T47D (cell line): ENCODE measurements at regions not wholly inside any gene's neighbourhood (a gene's known extent, or its start where the extent isn't known, plus 50 kb on each side); places are given as distances from the start of the nearest gene placed in this dataset.
"Not testable (repeated sequence)": the region's sequence is repeated elsewhere in the genome, so short reads cannot be mapped to it uniquely, and the experiment has no call there.

ENCODE experiments used
- DNase-seq, 2 experiments: peaks; one replicate each; pipeline versions ENCODE4 v3.0.0 to v3.0.0-alpha.2; 2011 to 2012; ENCODE audit warnings: low read depth in 1 of 2, low spot score in 1 of 2
- JUND ChIP-seq: IDR thresholded peaks from 2 replicates; pipeline ENCODE4 v1.6.1; 2012; ENCODE audit warnings: low read depth
- in situ Hi-C: cut with HindIII; loops from 2 replicates; pipeline ENCODE4 v1.10.0; 2016; ENCODE audit warnings: low sequenced_read_pairs, low pct_unique_long_range_greater_than_20kb

DNA sequence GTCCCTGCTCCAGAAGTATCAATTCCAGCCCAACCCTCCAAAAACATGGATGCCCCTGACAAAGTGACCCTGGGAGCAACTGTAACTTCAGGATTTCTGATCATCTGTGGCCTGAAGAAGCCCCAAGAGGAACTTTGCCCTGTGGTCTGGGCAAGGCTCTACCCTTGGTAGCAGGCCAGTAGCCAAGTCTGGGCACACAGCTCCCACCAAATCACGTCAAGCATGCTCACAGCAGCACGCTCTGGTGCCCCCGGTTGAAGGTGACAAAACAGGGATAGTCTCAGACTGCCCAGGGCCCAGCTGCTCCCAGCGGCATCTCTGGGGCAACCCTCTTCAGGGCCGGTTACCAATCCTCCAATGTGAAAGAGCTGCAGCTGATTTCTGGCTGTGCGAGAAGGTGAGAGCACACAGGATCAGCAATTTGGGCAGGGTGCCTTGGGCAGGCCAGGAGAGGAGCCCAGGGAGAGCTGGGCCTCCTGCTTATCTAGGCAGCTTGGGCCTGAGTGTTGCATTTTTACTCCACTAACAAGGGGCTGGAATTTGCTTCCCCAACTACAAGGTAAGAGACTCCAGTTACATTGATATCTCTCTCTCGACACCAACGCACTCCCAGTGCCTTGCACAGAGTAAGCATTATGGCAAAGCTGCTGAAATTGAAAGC, 418.1 kb downstream of the BCOR start:
- in situ Hi-C loops, result no loop called here
- no peak for TF ChIP-seq JUND
- DNase-seq, result no peak

DNA sequence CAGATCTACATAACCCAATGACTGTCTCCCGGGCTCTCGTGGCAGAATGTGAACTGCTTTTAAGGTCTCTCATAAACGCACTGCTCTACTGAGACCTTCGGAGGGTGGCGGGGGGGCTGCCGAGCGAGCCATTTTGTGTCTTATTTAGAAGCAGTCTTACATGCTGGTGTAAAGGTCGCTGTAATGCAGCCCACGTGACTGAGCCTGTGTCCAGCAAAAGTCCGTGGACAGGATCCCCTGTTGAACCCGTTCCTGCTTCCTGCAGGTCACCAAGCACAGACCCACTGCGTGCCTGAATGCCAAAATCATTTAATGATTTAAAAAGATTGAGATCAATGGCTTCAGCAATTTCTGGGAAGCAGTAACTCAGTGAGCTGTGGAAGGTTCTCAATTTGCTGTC, 415.9 kb downstream of the BCOR start:
- in situ Hi-C loops, result no loop called here
- TF ChIP-seq JUND, result no peak
- no peak for DNase-seq

DNA sequence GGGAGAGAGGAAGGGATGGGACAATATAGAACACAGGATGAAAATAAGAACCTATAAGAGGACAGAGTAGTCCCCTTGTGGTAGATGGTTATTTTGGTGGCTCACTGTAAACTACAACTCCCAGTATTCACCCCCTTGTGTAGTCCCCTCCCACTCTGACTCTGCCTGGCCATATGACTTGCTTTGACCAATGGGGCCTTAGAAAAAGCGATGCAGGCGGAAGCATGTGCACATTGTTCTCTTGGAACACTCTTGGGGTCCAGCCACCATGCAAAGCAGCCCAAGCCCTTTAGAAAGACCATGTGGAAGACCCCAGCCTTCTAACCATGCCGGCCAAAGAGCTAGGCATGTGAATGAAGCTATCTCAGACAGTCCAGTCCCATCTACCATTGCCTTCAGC, 415.0 kb downstream of the BCOR start:
- DNase-seq, result peak in 1 of 2 experiments; percentile 63
- in situ Hi-C loops, result no loop called here
- no peak for TF ChIP-seq JUND

DNA sequence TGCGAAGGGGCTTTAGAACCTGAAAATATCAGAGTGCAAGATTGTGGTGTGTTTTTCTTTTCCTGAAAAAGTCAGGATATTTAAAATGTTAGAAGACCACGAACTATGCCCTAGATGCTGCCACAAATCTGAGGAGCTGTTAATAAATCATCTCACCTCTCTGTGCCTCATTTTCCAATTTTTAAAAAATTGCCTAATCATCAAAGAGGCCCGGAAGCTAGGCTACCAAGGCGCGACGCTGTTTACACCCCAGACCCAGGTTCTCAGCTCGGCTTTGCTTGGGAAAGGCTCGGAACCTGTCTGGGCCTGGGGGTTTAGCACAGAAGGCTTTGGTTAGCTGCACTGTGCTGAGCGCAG, 409.6 kb downstream of the BCOR start:
- in situ Hi-C loops, result no loop called here
- no peak for DNase-seq
- no peak for TF ChIP-seq JUND

DNA sequence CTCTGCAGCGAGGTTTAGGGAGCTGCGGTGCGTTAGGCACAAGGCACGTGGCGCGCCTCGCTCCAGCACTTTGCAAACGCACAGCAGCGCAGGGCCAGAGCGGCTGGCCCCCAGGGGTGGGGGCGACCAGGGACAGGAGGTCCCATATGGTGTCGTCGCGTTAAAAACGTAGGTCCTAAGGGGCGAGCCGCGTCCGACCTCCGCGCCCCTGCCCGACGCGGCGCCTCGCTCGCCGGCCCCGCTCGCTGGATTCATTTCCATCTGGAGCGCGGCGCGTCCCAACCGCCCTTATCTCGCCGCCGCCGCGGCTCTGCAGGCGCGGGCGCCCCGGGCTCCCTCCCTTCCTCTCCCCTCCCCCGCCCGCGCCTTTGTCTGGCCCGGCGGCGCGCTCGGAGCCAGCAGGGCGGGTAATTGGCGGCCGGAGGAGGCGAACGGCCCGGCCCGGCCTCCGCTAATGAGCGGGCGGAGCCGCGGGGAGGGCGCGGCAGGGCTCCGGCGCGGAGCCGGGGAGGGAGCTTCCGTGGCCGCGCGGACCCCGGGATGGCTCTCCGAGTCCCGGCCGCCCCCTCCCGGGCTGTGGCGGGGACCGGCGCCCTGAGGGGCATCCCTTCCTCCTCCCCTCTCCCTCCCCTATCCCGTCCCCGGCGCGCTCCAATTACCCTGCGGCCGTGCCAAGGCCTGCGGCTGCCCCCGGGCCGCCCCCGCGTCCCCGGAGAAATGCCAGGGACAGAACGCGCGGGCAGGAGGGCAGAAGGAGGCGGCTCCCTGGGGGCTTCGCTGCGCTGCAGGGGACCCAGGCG, 409.0 kb downstream of the BCOR start:
- DNase-seq, result peak; percentile 66 to 76
- in situ Hi-C loops, result no loop called here
- no peak for TF ChIP-seq JUND

DNA sequence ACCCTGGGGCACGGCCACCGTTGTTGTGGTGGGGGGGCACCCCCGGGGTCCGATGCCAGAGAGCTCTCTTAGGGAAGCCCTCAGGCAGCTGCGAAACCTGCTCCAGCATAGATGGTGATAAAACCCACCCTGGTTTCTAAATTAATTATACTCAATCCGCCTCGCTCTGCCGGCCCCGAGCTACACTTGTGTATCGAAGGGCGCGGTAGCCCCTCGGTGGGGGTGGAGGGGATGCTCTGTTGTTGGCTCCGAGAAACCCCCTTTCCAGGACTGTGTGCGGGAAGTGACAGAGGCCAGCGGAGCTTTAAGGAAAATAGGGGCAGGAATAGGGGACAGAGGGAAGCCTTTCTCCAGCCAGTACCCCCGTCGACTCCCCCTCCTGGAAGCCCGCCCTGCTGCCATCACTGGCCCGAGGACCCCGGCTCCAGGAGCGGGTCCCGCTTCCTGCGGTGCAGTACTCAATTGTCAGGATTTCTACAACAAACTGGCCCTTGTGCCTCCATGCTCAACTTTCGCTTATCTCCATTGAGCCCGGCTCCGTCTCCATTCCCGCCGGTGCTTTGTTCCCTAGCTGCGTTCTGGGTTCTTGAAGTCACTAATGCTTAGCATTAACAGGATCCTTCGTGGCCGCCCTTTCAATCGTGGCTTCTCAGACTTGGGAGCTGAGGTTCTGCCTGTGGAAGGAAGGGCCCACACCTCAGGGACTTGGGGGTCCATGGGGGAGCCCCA, 408.2 kb downstream of the BCOR start:
- TF ChIP-seq JUND, result no peak
- no peak for DNase-seq
- in situ Hi-C loops, result no loop called here

DNA sequence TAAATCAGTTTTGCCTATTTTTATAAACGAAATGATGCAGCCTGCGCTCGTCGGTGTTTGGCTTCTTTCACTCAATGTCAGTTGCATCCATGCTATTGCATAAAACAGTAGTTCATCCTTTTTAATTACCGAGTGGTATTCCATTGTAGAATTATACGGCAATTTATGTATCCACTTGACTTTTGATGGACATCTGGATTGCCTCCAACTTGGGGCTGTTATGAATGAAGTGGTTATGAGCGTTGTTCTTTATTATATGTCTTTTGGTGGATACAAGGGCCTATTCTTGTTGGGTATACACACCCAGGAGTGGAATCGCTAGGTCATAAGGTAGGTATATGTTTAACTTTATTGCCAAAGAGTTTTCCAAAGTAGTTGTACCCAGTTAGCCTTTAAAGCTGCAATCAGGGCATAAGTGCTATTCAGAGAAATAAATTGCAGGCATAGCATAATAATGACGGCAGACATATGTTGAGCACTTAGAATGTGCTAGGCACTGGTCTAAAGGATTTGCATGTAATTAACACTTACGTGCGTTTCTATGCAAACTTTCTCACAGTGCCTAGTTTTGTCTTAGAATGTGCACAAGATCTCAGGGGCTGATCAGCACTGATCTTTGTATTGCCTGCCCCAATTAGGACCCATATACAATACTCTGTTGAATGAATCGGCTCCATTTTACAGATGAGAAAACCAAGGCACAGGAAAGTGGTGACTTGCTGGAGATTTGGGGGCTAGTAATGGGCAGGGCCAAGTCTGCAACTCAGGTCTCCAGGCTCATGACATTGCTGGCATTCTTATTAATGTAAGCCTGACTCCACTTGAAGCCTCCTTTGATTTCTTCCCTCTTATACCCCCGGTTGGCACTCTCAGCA, 407.0 kb downstream of the BCOR start:
- in situ Hi-C loops, result no loop called here
- DNase-seq, result no peak
- no peak for TF ChIP-seq JUND

DNA sequence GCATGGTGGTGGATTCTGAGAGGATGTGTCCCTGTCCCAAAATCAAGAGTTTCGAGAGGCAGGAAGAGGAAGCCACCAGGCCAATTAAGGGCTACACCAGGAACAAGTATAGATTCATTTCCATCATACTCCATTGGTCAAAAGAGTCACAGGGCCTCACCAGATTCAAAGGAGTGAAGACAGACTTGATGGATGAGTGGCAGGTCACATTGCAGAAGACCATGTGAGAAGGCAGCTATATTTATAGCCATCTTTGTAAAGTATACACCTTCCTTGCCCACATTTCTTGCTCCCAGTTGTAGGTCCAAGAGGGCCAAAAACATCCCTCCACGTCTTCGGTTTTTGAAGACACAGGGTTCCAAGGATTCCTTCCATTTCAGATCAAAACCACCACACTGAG, 406.0 kb downstream of the BCOR start:
- in situ Hi-C loops, result no loop called here
- no peak for TF ChIP-seq JUND
- no peak for DNase-seq

DNA sequence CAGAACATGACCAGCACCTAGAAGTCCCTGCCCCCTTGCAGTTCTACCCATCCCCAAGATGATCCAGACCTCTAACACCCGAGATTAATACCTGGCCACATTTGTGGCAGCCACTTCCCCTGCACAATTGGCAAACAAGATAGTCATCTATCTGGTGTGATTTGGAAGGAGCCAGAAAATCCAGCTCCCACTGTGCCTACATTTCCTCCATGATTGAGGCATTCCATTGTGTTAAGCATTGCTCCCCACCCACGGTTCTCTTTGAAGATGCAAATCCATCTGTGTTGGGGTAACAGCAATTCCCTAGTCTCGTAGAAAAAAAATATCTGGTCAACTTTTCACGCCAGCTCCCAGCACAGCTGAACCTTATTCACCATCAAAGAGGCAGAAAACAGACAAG, 405.0 kb downstream of the BCOR start:
- in situ Hi-C loops, result no loop called here
- no peak for TF ChIP-seq JUND
- DNase-seq, result no peak

DNA sequence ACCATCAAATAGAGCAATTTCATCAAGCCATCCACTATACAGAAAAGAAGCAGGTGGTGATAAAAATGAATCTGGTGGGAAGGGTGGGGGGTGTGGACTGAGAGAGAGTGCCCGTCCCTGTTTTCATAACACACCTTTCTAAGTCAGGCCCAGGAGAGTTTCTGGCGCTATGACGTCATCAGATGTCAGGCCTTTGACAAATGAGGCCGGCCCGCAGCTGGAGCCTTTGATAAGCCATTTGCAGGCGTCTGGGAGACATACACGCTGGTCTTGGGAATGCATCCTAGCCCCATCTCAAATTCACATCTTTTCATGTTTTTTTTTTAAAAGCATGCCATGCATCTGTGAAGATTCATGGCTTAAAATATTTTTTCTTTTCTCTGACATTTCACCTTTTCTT, 404.5 kb downstream of the BCOR start:
- TF ChIP-seq JUND, result no peak
- DNase-seq, result no peak
- in situ Hi-C loops, result no loop called here

DNA sequence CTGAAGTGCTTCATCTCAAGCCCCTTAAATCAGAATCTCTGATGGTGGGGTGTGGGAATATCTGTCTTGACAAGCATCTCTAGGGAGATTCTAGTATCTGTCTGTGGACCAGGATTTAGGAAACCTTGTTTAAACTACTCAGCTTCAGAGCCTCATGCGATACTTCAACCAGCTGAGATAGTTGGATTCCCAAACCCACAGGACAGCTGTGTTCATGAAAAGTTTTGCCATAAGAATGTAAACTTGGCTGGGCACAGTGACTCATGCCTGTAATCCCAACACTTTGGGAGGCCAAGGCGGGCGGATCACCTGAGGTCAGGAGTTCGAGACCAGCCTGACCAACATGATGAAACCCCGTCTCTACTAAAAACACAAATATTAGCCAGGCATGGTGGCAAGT, 395.1 kb downstream of the BCOR start:
- in situ Hi-C loops, DNase-seq: not testable (repeated sequence)

DNA sequence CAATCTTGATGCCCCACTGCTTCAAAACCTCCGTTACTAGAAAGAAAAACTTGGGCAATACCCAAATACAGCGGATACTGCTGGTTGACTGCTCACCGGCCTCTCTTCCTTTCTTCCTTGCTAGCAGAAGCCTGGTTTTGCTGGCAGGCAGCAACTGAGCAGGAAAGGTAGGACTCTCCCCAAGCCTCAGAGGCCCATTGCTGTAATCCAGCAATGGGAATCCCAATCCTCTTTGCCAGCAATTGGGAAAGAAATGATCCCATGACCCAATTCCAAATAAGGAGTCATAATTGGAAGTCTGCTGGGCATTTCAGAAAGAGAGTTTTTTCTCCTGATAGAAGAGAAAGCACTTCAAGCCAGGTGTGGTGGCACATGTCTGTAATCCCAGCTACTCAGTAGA, 394.5 kb downstream of the BCOR start:
- DNase-seq, result no peak
- in situ Hi-C loops, result no loop called here
- TF ChIP-seq JUND, result no peak
